Testis (tissue), 2 donors: ENCODE measurements at regions not wholly inside any gene's neighbourhood (a gene's known extent, or its start where the extent isn't known, plus 50 kb on each side); places are given as distances from the start of the nearest gene placed in this dataset.

ENCODE experiments used
- DNase-seq: peaks from one replicate; pipeline ENCODE4 v3.0.0-alpha.2; 2019
- H3K27ac ChIP-seq, 2 donors: fragments of 200-600 bp; sonication (generic); one replicate each; pipeline ENCODE4 v1.5.1; 2019
- H3K27me3 ChIP-seq: fragments of 200-600 bp; sonication (generic); one replicate; pipeline ENCODE4 v1.5.1; 2019
- H3K36me3 ChIP-seq: fragments of 200-600 bp; sonication (generic); one replicate; pipeline ENCODE4 v1.5.1; 2017; ENCODE audit warnings: low read depth; ENCODE audit errors: missing control alignments
- H3K4me1 ChIP-seq: fragments of 200-600 bp; sonication (generic); one replicate; pipeline ENCODE4 v1.5.1; 2019
- H3K4me3 ChIP-seq, 2 donors: fragments of 200-600 bp; sonication (generic); one replicate each; pipeline ENCODE4 v1.5.1; 2017 to 2019
- H3K9me3 ChIP-seq: fragments of 200-600 bp; sonication (generic); one replicate; pipeline ENCODE4 v1.5.1; 2017
- POLR2A ChIP-seq: fragments of 450-650 bp; IDR thresholded peaks from one replicate; pipeline ENCODE4 v1.6.1; 2017; ENCODE audit warnings: antibody characterized with exemption, mild to moderate bottlenecking, moderate library complexity
- WGBS, 2 donors: methylation state at CpG; one replicate each; pipeline ENCODE4 v1.1.5; 2018; 5-methylcytosine and 5-hydroxymethylcytosine counted together
- intact Hi-C: fragments of 100-400 bp; cut with DNase I; formaldehyde crosslinking; loops from one replicate; pipeline ENCODE4 v1.15.1; 2023; ENCODE audit warnings: low total_unique reads
- TF ChIP-seq, protein P1 (sequence below), 3 experiments: fragments of 450-650 bp in 2 of 3; fragments of 200-600 bp in 1 of 3; sonication (generic) in 1 of 3; IDR thresholded peaks; one replicate each; pipeline ENCODE4 v1.5.1; 2016 to 2019; ENCODE audit warnings: antibody characterized with exemption in 3 of 3, mild to moderate bottlenecking in 2 of 3, moderate library complexity in 1 of 3

DNA sequence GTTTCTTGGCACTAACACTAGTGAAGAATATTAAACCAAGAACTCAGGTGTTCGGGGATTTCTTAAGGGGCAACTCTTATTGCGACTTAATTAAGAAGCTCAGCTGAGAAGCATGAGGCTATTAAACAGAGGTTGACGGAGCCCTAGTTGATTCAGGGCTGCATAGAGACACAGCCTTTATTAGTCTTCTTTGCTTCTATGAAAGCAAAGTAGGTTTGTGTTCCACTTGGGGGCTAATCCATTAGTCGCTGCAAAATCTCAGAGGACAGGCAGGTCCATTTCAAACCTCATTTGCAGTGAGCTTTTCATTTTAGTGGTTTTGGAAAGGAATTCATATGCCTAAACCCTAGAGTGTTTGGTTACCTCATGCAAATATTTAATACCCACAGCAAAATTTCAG lies 506.6 kb upstream of the SULF2 start:
- intact Hi-C loops, result no loop called here
- Histone ChIP-seq H3K9me3 (no peaks in the 10 kb centered on the region), H3K4me3 (no peak overlapping the region), H3K4me1 (peaks cover 26% of the 10 kb centered on the region), H3K27me3 (no peaks in the 10 kb centered on the region), H3K36me3 (no peaks in the 10 kb centered on the region), H3K27ac (no peak overlapping the region)
- TF ChIP-seq, protein P1, sequence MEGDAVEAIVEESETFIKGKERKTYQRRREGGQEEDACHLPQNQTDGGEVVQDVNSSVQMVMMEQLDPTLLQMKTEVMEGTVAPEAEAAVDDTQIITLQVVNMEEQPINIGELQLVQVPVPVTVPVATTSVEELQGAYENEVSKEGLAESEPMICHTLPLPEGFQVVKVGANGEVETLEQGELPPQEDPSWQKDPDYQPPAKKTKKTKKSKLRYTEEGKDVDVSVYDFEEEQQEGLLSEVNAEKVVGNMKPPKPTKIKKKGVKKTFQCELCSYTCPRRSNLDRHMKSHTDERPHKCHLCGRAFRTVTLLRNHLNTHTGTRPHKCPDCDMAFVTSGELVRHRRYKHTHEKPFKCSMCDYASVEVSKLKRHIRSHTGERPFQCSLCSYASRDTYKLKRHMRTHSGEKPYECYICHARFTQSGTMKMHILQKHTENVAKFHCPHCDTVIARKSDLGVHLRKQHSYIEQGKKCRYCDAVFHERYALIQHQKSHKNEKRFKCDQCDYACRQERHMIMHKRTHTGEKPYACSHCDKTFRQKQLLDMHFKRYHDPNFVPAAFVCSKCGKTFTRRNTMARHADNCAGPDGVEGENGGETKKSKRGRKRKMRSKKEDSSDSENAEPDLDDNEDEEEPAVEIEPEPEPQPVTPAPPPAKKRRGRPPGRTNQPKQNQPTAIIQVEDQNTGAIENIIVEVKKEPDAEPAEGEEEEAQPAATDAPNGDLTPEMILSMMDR (IDR thresholded peaks at IDR 0.05), result no peak
- TF ChIP-seq POLR2A, result no peak
- no peak for DNase-seq
- 88 to 94% methylated on average over 4 of the region's 4 CpGs for WGBS, 2 donors

DNA sequence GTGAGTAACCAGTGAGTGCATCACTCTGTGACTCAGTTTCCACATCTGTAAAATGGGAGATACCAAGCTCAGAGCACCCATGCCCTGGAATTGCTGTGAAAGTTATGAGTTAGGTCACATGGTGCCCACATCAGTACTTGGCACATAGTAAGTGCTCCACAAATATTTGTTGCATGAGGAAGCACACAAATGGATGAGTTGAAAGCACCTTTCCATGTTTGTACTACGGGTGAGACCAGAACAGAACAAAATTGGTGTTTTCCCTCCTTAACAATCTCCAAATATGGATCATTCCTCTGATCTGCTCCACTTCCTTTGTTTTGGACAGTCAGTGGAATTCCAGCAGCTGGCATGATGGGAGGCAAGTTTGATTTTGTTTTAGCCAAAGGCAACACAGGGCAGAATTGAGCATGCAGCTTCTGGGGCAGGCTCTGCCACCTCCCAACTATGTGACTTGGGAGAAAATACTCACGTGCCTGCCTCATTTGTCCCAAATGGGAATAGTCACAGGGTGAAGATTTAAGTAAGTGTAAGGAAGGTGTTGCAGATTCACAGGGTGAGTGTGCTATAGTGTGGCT lies 503.7 kb upstream of the SULF2 start:
- H3K36me3 ChIP-seq, result no peaks in the 10 kb centered on the region
- no peaks in the 10 kb centered on the region for H3K9me3 ChIP-seq
- H3K4me1 ChIP-seq, result peaks cover 24% of the 10 kb centered on the region
- no peaks in the 10 kb centered on the region for H3K27me3 ChIP-seq
- no peak overlapping the region for H3K27ac ChIP-seq
- 58 to 64% methylated on average over 2 of the region's 2 CpGs for WGBS, 2 donors
- TF ChIP-seq, protein P1 (IDR thresholded peaks at IDR 0.05), result no peak
- TF ChIP-seq POLR2A, result no peak
- no peak for DNase-seq
- intact Hi-C loops, result no loop called here
- H3K4me3 ChIP-seq, result no peak overlapping the region

DNA sequence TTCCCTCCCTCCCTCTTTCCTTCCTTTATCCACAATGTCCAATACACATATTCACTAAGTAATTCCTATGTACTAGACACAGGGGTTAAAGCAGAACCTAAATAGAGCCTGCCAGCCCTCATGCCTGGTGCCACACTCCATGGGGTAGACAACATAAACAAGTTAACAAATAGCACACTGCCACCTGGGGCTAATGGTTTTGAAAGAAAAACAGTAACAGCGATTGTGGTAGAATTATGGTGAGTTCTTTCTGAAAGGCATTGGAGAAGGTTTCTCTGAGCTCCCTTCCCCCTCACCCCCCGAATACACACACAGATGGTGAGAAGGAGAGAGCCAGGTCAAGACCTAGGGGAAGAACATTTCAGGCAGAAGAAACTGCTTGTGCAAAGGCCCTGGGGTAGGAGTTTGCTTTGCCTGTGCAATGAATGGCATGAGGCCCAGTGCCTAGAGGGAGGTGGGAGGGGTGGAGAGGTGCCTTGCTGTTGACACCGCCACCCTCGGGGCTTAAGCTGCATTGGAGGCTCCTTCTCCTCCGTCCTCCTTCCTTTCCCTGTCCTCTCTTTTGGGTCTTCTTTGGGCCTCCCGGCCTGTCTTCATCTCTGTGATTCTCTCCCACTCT lies 502.4 kb upstream of the SULF2 start:
- DNase-seq, result no peak
- no peaks in the 10 kb centered on the region for H3K9me3 ChIP-seq
- intact Hi-C loops, result no loop called here
- H3K27ac ChIP-seq, result peak overlapping the region; percentile 56 to 77
- 84 to 89% methylated on average over 6 of the region's 6 CpGs for WGBS, 2 donors
- TF ChIP-seq POLR2A, result no peak
- TF ChIP-seq, protein P1 (IDR thresholded peaks at IDR 0.05), result no peak
- no peaks in the 10 kb centered on the region for H3K36me3 ChIP-seq
- H3K4me1 ChIP-seq, result peaks cover 24% of the 10 kb centered on the region
- no peaks in the 10 kb centered on the region for H3K27me3 ChIP-seq
- H3K4me3 ChIP-seq, result no peak overlapping the region

DNA sequence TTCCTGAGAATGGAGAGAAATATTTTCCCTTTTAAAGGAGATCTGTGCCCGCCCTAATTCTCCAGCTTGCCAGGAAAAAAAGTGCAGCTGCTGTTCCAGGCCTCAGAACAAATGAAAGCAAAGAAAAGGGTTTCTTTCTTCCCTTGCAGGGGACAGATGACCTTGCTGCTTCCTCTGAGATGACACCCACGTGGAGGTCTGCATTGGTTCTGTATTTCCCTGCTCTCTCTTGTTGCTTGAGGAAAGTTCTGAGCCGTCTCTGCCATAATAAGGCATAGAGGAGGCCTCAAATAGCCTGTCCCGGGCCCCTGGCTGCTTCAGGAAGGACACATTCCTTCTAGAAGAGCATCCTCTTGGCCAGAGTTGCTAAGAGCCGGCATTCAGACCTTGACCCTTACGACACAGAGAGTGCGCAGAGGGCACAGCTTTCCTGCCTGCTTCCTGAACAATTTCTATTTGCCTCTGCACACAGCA lies 501.8 kb upstream of the SULF2 start:
- Histone ChIP-seq H3K27ac (peak overlapping the region; percentile 56 to 77), H3K36me3 (no peaks in the 10 kb centered on the region), H3K4me3 (no peak overlapping the region), H3K27me3 (no peaks in the 10 kb centered on the region), H3K4me1 (peaks cover 24% of the 10 kb centered on the region), H3K9me3 (no peaks in the 10 kb centered on the region)
- no peak for TF ChIP-seq POLR2A
- TF ChIP-seq, protein P1 (IDR thresholded peaks at IDR 0.05), result no peak
- intact Hi-C loops, result no loop called here
- DNase-seq, result peak; percentile 74
- 19 to 28% methylated on average over 7 of the region's 7 CpGs for WGBS, 2 donors

DNA sequence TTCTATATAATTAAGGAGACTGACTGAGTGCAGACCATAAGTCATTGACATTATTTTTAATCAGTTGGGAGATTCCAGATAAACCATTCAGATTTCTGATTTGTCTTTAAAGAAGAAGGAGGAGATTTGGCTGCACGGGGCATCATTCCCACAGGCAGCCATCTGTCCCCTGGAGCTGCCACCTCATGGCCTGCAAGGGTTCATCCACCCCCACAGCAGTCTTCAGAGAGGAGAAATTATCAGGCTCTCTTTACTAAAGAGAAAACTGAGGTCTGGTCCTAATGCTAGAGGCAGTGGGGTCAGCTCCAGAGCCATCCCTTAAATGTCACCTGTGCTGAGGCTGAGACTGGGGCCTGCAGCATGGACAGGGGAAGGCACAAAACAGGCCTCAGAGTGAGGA lies 501.3 kb upstream of the SULF2 start:
- intact Hi-C loops, result no loop called here
- Histone ChIP-seq H3K9me3 (no peaks in the 10 kb centered on the region), H3K4me1 (peaks cover 24% of the 10 kb centered on the region), H3K4me3 (no peak overlapping the region), H3K36me3 (no peaks in the 10 kb centered on the region), H3K27ac (peak overlapping the region; percentile 56 to 77), H3K27me3 (no peaks in the 10 kb centered on the region)
- TF ChIP-seq, protein P1 (IDR thresholded peaks at IDR 0.05), result no peak
- no peak for TF ChIP-seq POLR2A
- no peak for DNase-seq
- 20 to 40% methylated on average over 1 of the region's 1 CpG for WGBS, 2 donors
